Osteoblast (primary cell): ENCODE measurements at regions not wholly inside any gene's neighbourhood (a gene's known extent, or its start where the extent isn't known, plus 50 kb on each side); places are given as distances from the start of the nearest gene placed in this dataset.

Source experiments
- DNase-seq: peaks from one replicate; pipeline ENCODE4 v3.0.0; 2011; ENCODE audit warnings: low spot score, mixed read lengths; ENCODE audit not compliant: insufficient read length; ENCODE audit errors: missing footprints
- H2AFZ ChIP-seq: 2 replicates; pipeline ENCODE4 v1.6.0; 2011; ENCODE audit warnings: mild to moderate bottlenecking, low read length
- H3K27ac ChIP-seq: 2 replicates; pipeline ENCODE4 v1.5.1; 2011; ENCODE audit warnings: mild to moderate bottlenecking, low read depth, low read length, moderate library complexity
- H3K27me3 ChIP-seq: 2 replicates; pipeline ENCODE4 v1.6.0; 2012; ENCODE audit warnings: mild to moderate bottlenecking, control low read depth, inconsistent platforms, low read length, moderate library complexity; ENCODE audit not compliant: insufficient read depth
- H3K36me3 ChIP-seq: 2 replicates; pipeline ENCODE4 v1.5.1; 2011; ENCODE audit warnings: mild to moderate bottlenecking, low read length, control low read depth, moderate library complexity; ENCODE audit not compliant: insufficient read depth
- H3K4me1 ChIP-seq: 2 replicates; pipeline ENCODE4 v1.5.1; 2011; ENCODE audit warnings: mild to moderate bottlenecking, low read length, control low read depth, moderate library complexity; ENCODE audit not compliant: insufficient read depth
- H3K4me2 ChIP-seq: 2 replicates; pipeline ENCODE4 v1.6.0; 2011; ENCODE audit warnings: mild to moderate bottlenecking, low read length; ENCODE audit not compliant: insufficient read depth
- H3K4me3 ChIP-seq: fragments of 200-600 bp; sonication (generic); 3 replicates; pipeline ENCODE4 v1.5.1; 2012; ENCODE audit warnings: mild to moderate bottlenecking, low read length, inconsistent platforms; ENCODE audit not compliant: insufficient read depth
- H3K79me2 ChIP-seq: 2 replicates; pipeline ENCODE4 v1.6.0; 2012; ENCODE audit warnings: mild to moderate bottlenecking, low read length, control low read depth, inconsistent platforms; ENCODE audit not compliant: insufficient read depth
- H3K9me3 ChIP-seq: 2 replicates; pipeline ENCODE4 v1.5.1; 2011; ENCODE audit warnings: low read depth, low read length, control low read depth
- H4K20me1 ChIP-seq: 2 replicates; pipeline ENCODE4 v1.6.0; 2012; ENCODE audit warnings: mild to moderate bottlenecking, low read length, control low read depth; ENCODE audit not compliant: insufficient read depth
- CTCF ChIP-seq: IDR thresholded peaks from 2 replicates; pipeline ENCODE4 v1.5.1; 2011; ENCODE audit warnings: mild to moderate bottlenecking, low read depth, low read length, moderate library complexity; ENCODE audit errors: extremely low read depth

GRCh38 chr5:117100176-117100575 lies 525.6 kb upstream of the SEMA6A start:
- TF ChIP-seq CTCF: no peak
- Histone ChIP-seq H3K4me1 (no peaks in the 10 kb centered on the region), H3K27ac (no peak overlapping the region), H3K27me3 (no peaks in the 10 kb centered on the region), H3K36me3 (no peaks in the 10 kb centered on the region), H3K4me3 (no peak overlapping the region), H3K9me3 (peaks cover 6% of the 10 kb centered on the region), H3K4me2 (no peak overlapping the region), H4K20me1 (no peaks in the 10 kb centered on the region), H3K79me2 (no peaks in the 10 kb centered on the region), H2AFZ (no peak overlapping the region)
- DNase-seq: no peak

- no peaks in the 10 kb centered on the region for H3K36me3 ChIP-seq
- TF ChIP-seq CTCF: no peak
These were observed 523.5 kb upstream of the SEMA6A start for GRCh38 chr5:117098094-117098493.

GRCh38 chr5:117095346-117096332 lies 521.0 kb upstream of the SEMA6A start:
- no peaks in the 10 kb centered on the region for H3K4me1 ChIP-seq
- H3K79me2 ChIP-seq: no peaks in the 10 kb centered on the region
- no peak overlapping the region for H3K4me2 ChIP-seq
- no peaks in the 10 kb centered on the region for H3K36me3 ChIP-seq
- H3K27ac ChIP-seq: no peak overlapping the region
- H4K20me1 ChIP-seq: no peaks in the 10 kb centered on the region
- H3K27me3 ChIP-seq: no peaks in the 10 kb centered on the region
- H3K9me3 ChIP-seq: no peaks in the 10 kb centered on the region
- no peak for DNase-seq
- TF ChIP-seq CTCF: no peak
- H3K4me3 ChIP-seq: no peak overlapping the region
- no peak overlapping the region for H2AFZ ChIP-seq

More at GRCh38 chr5:117098094-117098493, 523.5 kb upstream of the SEMA6A start:
- Histone ChIP-seq H3K9me3 (peaks cover 6% of the 10 kb centered on the region), H3K27ac (no peak overlapping the region), H2AFZ (no peak overlapping the region), H3K4me1 (no peaks in the 10 kb centered on the region), H4K20me1 (no peaks in the 10 kb centered on the region), H3K4me2 (no peak overlapping the region), H3K27me3 (no peaks in the 10 kb centered on the region), H3K4me3 (no peak overlapping the region), H3K79me2 (no peaks in the 10 kb centered on the region)
- no peak for DNase-seq

- H3K9me3 ChIP-seq: no peaks in the 10 kb centered on the region
- no peak for TF ChIP-seq CTCF
- H3K36me3 ChIP-seq: no peaks in the 10 kb centered on the region
- no peak overlapping the region for H2AFZ ChIP-seq
- H3K4me1 ChIP-seq: no peaks in the 10 kb centered on the region
- no peak overlapping the region for H3K27ac ChIP-seq
- DNase-seq: no peak
- no peak overlapping the region for H3K4me3 ChIP-seq
- no peak overlapping the region for H3K4me2 ChIP-seq
- no peaks in the 10 kb centered on the region for H4K20me1 ChIP-seq
- no peaks in the 10 kb centered on the region for H3K79me2 ChIP-seq
- H3K27me3 ChIP-seq: no peaks in the 10 kb centered on the region
These were observed 519.6 kb upstream of the SEMA6A start for GRCh38 chr5:117094114-117094815.
